ACHN (cell line): ENCODE measurements at regions not wholly inside any gene's neighbourhood (a gene's known extent, or its start where the extent isn't known, plus 50 kb on each side); places are given as distances from the start of the nearest gene placed in this dataset.
A peak's percentile ranks its signal among the peaks of the same experiment; 100 is the strongest.
"Not testable (repeated sequence)": the region's sequence is repeated elsewhere in the genome, so short reads cannot be mapped to it uniquely, and the experiment has no call there.

Experiments used
- DNase-seq: peaks from one replicate; pipeline ENCODE4 v3.0.0-alpha.2; 2015
- in situ Hi-C: cut with HindIII; loops from 2 replicates; pipeline ENCODE4 v1.10.0; 2017; ENCODE audit warnings: low sequenced_read_pairs, low pct_ligation_motif_present, low pct_unique_long_range_greater_than_20kb

GRCh38 chr7:32727483-32728411, 163.8 kb downstream of the KBTBD2 start:
- peak; percentile 76 for DNase-seq
- in situ Hi-C loops: not testable (repeated sequence)

GRCh38 chr7:32722837-32723236, 168.7 kb downstream of the KBTBD2 start:
- DNase-seq, in situ Hi-C loops: not testable (repeated sequence)

- in situ Hi-C loops: no loop called here
- no peak for DNase-seq
Measured at GRCh38 chr7:32694182-32694581, 197.4 kb downstream of the KBTBD2 start.

GRCh38 chr7:32691965-32692815, 196.9 kb downstream of the AVL9 start:
- in situ Hi-C loops: not testable (repeated sequence)
- DNase-seq: peak; percentile 69

- in situ Hi-C loops, DNase-seq: not testable (repeated sequence)
Measured at GRCh38 chr7:32688092-32688491, 192.8 kb downstream of the AVL9 start.

GRCh38 chr7:32681174-32681518, 185.9 kb downstream of the AVL9 start:
- in situ Hi-C loops: no loop called here

GRCh38 chr7:32680259-32681173, 185.2 kb downstream of the AVL9 start:
- in situ Hi-C loops: no loop called here
- DNase-seq: no peak

More at GRCh38 chr7:32681174-32681518, 185.9 kb downstream of the AVL9 start:
- DNase-seq: no peak

- DNase-seq: no peak
- in situ Hi-C loops: no loop called here
Measured at GRCh38 chr7:32679192-32679591, 183.9 kb downstream of the AVL9 start.

- in situ Hi-C loops: no loop called here
- DNase-seq: no peak
Measured at GRCh38 chr7:32677593-32677992, 182.3 kb downstream of the AVL9 start.

- DNase-seq: no peak
- in situ Hi-C loops: no loop called here
Measured at GRCh38 chr7:32676249-32676941, 181.1 kb downstream of the AVL9 start.

- in situ Hi-C loops: no loop called here
- no peak for DNase-seq
Measured at GRCh38 chr7:32673275-32673983, 178.1 kb downstream of the AVL9 start.

- peak; percentile 97 for DNase-seq
- in situ Hi-C loops: no loop called here
Measured at GRCh38 chr7:32670110-32671025, 175.1 kb downstream of the AVL9 start.

- in situ Hi-C loops: not testable (repeated sequence)
- DNase-seq: peak; percentile 96
Measured at GRCh38 chr7:32669173-32669870, 174.0 kb downstream of the AVL9 start.

GRCh38 chr7:32668387-32669097, 173.3 kb downstream of the AVL9 start:
- in situ Hi-C loops: not testable (repeated sequence)
- peak; percentile 81 for DNase-seq

- DNase-seq, in situ Hi-C loops: not testable (repeated sequence)
Measured at GRCh38 chr7:32667586-32667985, 172.3 kb downstream of the AVL9 start.
